GM13977 (cell line): ENCODE measurements at regions not wholly inside any gene's neighbourhood (a gene's known extent, or its start where the extent isn't known, plus 50 kb on each side); places are given as distances from the start of the nearest gene placed in this dataset.

Experiments used
- DNase-seq: peaks from one replicate; pipeline ENCODE4 v3.0.0; 2012; ENCODE audit warnings: low spot score
- CTCF ChIP-seq: IDR thresholded peaks from 2 replicates; pipeline ENCODE4 v1.5.1; 2012; ENCODE audit warnings: mild to moderate bottlenecking, control low read depth; ENCODE audit not compliant: insufficient read depth; ENCODE audit errors: extremely low read depth, missing control alignments
- in situ Hi-C: fragments of 300-500 bp; cut with MboI; formaldehyde crosslinking; loops from one replicate; pipeline ENCODE4 v1.12.0; 2022; ENCODE audit warnings: low sequenced_read_pairs, low pct_unique_long_range_greater_than_20kb, mixed read lengths, inconsistent platforms; ENCODE audit not compliant: unreplicated experiment

GRCh38 chr6:164107297-164107995 is 692.9 kb downstream of the QKI start:
- DNase-seq: no peak
- in situ Hi-C loops: no loop called here
- no peak for TF ChIP-seq CTCF

GRCh38 chr6:164106345-164106769 is 691.8 kb downstream of the QKI start:
- in situ Hi-C loops: no loop called here
- DNase-seq: peak; percentile 44
- TF ChIP-seq CTCF: peak; percentile 47

- DNase-seq: no peak
- in situ Hi-C loops: no loop called here
- TF ChIP-seq CTCF: no peak
These were observed 691.2 kb downstream of the QKI start for GRCh38 chr6:164105705-164106104.

- in situ Hi-C loops: no loop called here
- no peak for TF ChIP-seq CTCF
- no peak for DNase-seq
These were observed 689.9 kb downstream of the QKI start for GRCh38 chr6:164104432-164104831.

- TF ChIP-seq CTCF: no peak
- DNase-seq: no peak
- in situ Hi-C loops: no loop called here
These were observed 688.2 kb downstream of the QKI start for GRCh38 chr6:164102693-164103092.

GRCh38 chr6:164101859-164102258 is 687.3 kb downstream of the QKI start:
- TF ChIP-seq CTCF: no peak
- in situ Hi-C loops: no loop called here
- DNase-seq: no peak
